GM10248 (cell line): ENCODE measurements at regions not wholly inside any gene's neighbourhood (a gene's known extent, or its start where the extent isn't known, plus 50 kb on each side); places are given as distances from the start of the nearest gene placed in this dataset.
A peak's percentile ranks its signal among the peaks of the same experiment; 100 is the strongest.

Experiments used
- CTCF ChIA-PET: fragments of 300-600 bp; sonication (Branson Sonifier 250); formaldehyde crosslinking; extraction: SDS; loops from one replicate; lab custom pipeline; 2021; ENCODE audit warnings: antibody characterized with exemption; lab: Yijun Ruan, JAX
- POLR2A ChIA-PET: fragments of 350-650 bp; sonication (Branson Sonifier 250); formaldehyde crosslinking; extraction: SDS; loops from one replicate; lab custom pipeline; 2020; ENCODE audit warnings: antibody characterized with exemption; lab: Yijun Ruan, JAX
- DNase-seq: peaks from one replicate; pipeline ENCODE4 v3.0.0; 2012; ENCODE audit errors: extremely low spot score
- CTCF ChIP-seq: IDR thresholded peaks from 2 replicates; pipeline ENCODE4 v1.5.1; 2012; ENCODE audit warnings: mild to moderate bottlenecking, low read depth; ENCODE audit errors: extremely low read depth, missing control alignments, control extremely low read depth

DNA sequence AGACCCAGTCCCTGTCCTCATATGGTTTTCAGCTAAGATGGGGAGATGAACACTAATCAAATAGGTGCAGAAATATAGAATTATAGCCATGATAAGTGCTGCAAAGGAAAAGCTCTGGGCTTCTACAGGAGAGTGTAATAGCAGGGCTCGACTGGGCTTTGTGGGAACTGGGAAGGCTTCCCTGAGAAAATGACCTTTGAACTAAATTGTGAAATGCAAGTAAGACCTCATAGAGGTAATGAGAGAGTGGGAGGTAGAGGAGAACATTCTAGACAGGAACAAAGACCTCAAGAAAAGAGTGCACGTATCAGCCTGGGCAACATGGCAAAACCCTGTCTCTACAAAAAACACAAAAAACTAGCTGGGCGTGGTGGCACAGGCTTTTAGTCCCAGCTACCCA is 231.6 kb downstream of the ABHD5 start:
- ChIA-PET CTCF (interaction anchor here (0.7 to 1.3 kb wide), 5 partner anchors 14 to 277 kb away, joined by 3 read pairs; no protein-coding TSS in a partner anchor), POLR2A (no interaction called here)
- TF ChIP-seq CTCF = no peak
- no peak for DNase-seq

- DNase-seq = no peak
- no peak for TF ChIP-seq CTCF
- ChIA-PET POLR2A (no interaction called here), CTCF (interaction anchor here (0.7 to 1.3 kb wide), 5 partner anchors 9 to 276 kb away, joined by 3 read pairs; no protein-coding TSS in a partner anchor)
Measured at GRCh38 chr3:43923104-43923882, 232.6 kb downstream of the ABHD5 start.

GRCh38 chr3:43926055-43926454 is 235.3 kb downstream of the ABHD5 start:
- POLR2A ChIA-PET = no interaction called here
- TF ChIP-seq CTCF = no peak
- DNase-seq = no peak
- CTCF ChIA-PET = interaction anchor here (0.7 kb wide), 1 partner anchor 488 kb away, joined by 3 read pairs; no protein-coding TSS in a partner anchor

- ChIA-PET CTCF (no interaction called here), POLR2A (no interaction called here)
- DNase-seq = no peak
- TF ChIP-seq CTCF = no peak
Measured at GRCh38 chr3:43932921-43933320, 242.2 kb downstream of the ABHD5 start.

DNA sequence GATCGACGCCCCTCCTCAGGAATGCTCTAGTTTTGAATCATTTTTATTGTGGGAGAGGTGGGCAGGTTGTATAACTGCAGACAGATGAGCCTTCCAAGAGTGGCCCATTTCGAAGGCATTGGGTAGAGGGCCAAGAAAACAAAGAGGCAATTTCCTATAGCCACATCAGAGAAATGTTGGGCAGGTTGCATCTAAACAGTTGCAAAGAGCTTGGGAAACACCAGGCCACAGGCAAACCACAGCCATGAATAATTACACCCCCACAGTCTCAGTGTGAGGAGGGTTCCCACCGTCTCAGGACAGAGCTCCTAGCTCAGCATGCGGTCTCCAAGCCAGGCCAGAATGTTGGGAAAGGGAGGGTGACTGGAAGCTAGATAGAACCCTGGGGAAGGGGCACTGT is 257.3 kb downstream of the ABHD5 start:
- TF ChIP-seq CTCF = no peak
- peak; percentile 23 for DNase-seq
- POLR2A ChIA-PET = no interaction called here
- CTCF ChIA-PET = interaction anchor here (0.9 to 1.3 kb wide), 3 partner anchors 16 to 92 kb away, joined by 3 read pairs; no protein-coding TSS in a partner anchor

- CTCF ChIA-PET = no interaction called here
- POLR2A ChIA-PET = interaction anchor here (0.7 kb wide), 1 partner anchor 110 kb away, joined by 6 read pairs; no protein-coding TSS in a partner anchor
- DNase-seq = peak; percentile 44
- TF ChIP-seq CTCF = no peak
Measured at GRCh38 chr3:43949594-43949993, 258.9 kb downstream of the ABHD5 start.
